ENCODE measurements at regions not wholly inside any gene's neighbourhood (a gene's known extent, or its start where the extent isn't known, plus 50 kb on each side); places are given as distances from the start of the nearest gene placed in this dataset.

GRCh38 chr5:81908044-81908443 is 63.8 kb upstream of the ATG10 start:
- no TSS peak for BruUV-seq (replicated peaks)
- CTCF ChIA-PET (ENCODE audit: low intra/inter-chr PET ratio, low total read pairs): no interaction called here
- Histone ChIP-seq H3K9ac (ENCODE audit: insufficient read depth, low read depth, low read length) (no peak overlapping the region), H3K36me3 (replicated peaks in 1 of 2; ENCODE audit: control insufficient read depth in 1 of 2, insufficient read depth in 2 of 2, low read length in 2 of 2) (no peaks in the 10 kb centered on the region), H3K4me1 (ENCODE audit: insufficient read depth, low read length) (no peaks in the 10 kb centered on the region), H2AFZ (ENCODE audit: low read length) (no peak overlapping the region), H3K79me2 (ENCODE audit: insufficient read depth, low read length) (no peaks in the 10 kb centered on the region), H3K27ac (ENCODE audit: extremely low read length, insufficient read depth, low read length) (no peak overlapping the region), H3K27me3 (ENCODE audit: control insufficient read depth in 1 of 2, insufficient read depth in 2 of 2, low read length in 2 of 2) (no peaks in the 10 kb centered on the region; a peak in 1 of 5 replicates), H3K4me3 (replicated peaks in 1 of 3; ENCODE audit: insufficient read depth in 1 of 3, low read depth in 2 of 3, low read length in 3 of 3) (no peak overlapping the region), H3K9me3 (ENCODE audit: low read length) (no peaks in the 10 kb centered on the region), H4K20me1 (ENCODE audit: insufficient read depth, low read length) (no peaks in the 10 kb centered on the region), H3K4me2 (ENCODE audit: low read depth, low read length) (no peak overlapping the region)
- 35% methylated on average over 10 of the region's 10 CpGs for WGBS (ENCODE audit: low lambda C conversion rate)
- POLR2A ChIA-PET: no interaction called here
- DNase-seq (ENCODE audit: low spot score): no peak
- in situ Hi-C loops (cut with HindIII; ENCODE audit: extremely low pct_ligation_motif_present, low pct_unique_long_range_greater_than_20kb) (no loop called here), intact Hi-C loops (cut with micrococcal nuclease; ENCODE audit: unreplicated experiment) (no loop called here)
- no peak for FAIRE-seq
- TF ChIP-seq ZNF282 (IDR thresholded peaks at IDR 0.05; ENCODE audit: partially characterized antibody): no peak
- ATAC-seq: no peak

GRCh38 chr5:81907012-81907635 is 64.7 kb upstream of the ATG10 start:
- BruUV-seq (replicated peaks): no TSS peak
- Histone ChIP-seq H4K20me1 (ENCODE audit: insufficient read depth, low read length) (no peaks in the 10 kb centered on the region), H3K9me3 (ENCODE audit: low read length) (no peaks in the 10 kb centered on the region), H3K9ac (ENCODE audit: insufficient read depth, low read depth, low read length) (no peak overlapping the region), H2AFZ (ENCODE audit: low read length) (no peak overlapping the region), H3K27ac (ENCODE audit: extremely low read length, insufficient read depth, low read length) (no peak overlapping the region), H3K4me2 (ENCODE audit: low read depth, low read length) (no peak overlapping the region), H3K4me1 (ENCODE audit: insufficient read depth, low read length) (no peaks in the 10 kb centered on the region), H3K79me2 (ENCODE audit: insufficient read depth, low read length) (no peaks in the 10 kb centered on the region), H3K4me3 (replicated peaks in 1 of 3; ENCODE audit: insufficient read depth in 1 of 3, low read depth in 2 of 3, low read length in 3 of 3) (no peak overlapping the region), H3K27me3 (ENCODE audit: control insufficient read depth in 1 of 2, insufficient read depth in 2 of 2, low read length in 2 of 2) (no peaks in the 10 kb centered on the region; a peak in 1 of 5 replicates), H3K36me3 (replicated peaks in 1 of 2; ENCODE audit: control insufficient read depth in 1 of 2, insufficient read depth in 2 of 2, low read length in 2 of 2) (no peaks in the 10 kb centered on the region)
- in situ Hi-C loops (cut with HindIII; ENCODE audit: extremely low pct_ligation_motif_present, low pct_unique_long_range_greater_than_20kb): no loop called here
- intact Hi-C loops (cut with micrococcal nuclease; ENCODE audit: unreplicated experiment): no loop called here
- ChIA-PET CTCF (ENCODE audit: low intra/inter-chr PET ratio, low total read pairs) (no interaction called here), POLR2A (no interaction called here)
- FAIRE-seq (no peak), DNase-seq (ENCODE audit: low spot score) (no peak), ATAC-seq (no peak)
- 64% methylated on average over 3 of the region's 4 CpGs for WGBS (ENCODE audit: low lambda C conversion rate)
- TF ChIP-seq AHR (CRISPR knock-in tag; IDR thresholded peaks at IDR 0.05): no peak
- TF ChIP-seq BHLHE40 (IDR thresholded peaks at IDR 0.05; ENCODE audit: low read length): no peak
- no peak for TF ChIP-seq TERF1 (CRISPR knock-in tag; IDR thresholded peaks at IDR 0.05)
- TF ChIP-seq ZNF281 (CRISPR knock-in tag; IDR thresholded peaks at IDR 0.05; ENCODE audit: borderline replicate concordance): no peak
- TF ChIP-seq KLF16 (CRISPR knock-in tag; IDR thresholded peaks at IDR 0.05): no peak
- no peak for TF ChIP-seq ZNF124 (CRISPR knock-in tag; IDR thresholded peaks at IDR 0.05)
- TF ChIP-seq FOXP1 (IDR thresholded peaks at IDR 0.05): no peak
- no peak for TF ChIP-seq FOXP1 (CRISPR knock-in tag; IDR thresholded peaks at IDR 0.05)
- no peak for TF ChIP-seq ZNF740 (CRISPR knock-in tag; IDR thresholded peaks at IDR 0.05)
- TF ChIP-seq ZNF788 (CRISPR knock-in tag; IDR thresholded peaks at IDR 0.05; ENCODE audit: borderline replicate concordance): no peak
- TF ChIP-seq TCF12 (IDR thresholded peaks at IDR 0.05): no peak
- TF ChIP-seq TCF12 (CRISPR knock-in tag; IDR thresholded peaks at IDR 0.05): no peak

All from HepG2 (cell line).